Activated CD8-positive, alpha-beta T cell treated with anti-CD3 and anti-CD28 coated beads for 36 hours (primary cell): ENCODE measurements at regions not wholly inside any gene's neighbourhood (a gene's known extent, or its start where the extent isn't known, plus 50 kb on each side); places are given as distances from the start of the nearest gene placed in this dataset.

ENCODE experiments used
- ATAC-seq: fragments of 200-7000 bp; cut with Tn5 transposase; one replicate; pipeline ENCODE4 v1.10.0; 2021; ENCODE audit warnings: mild to moderate bottlenecking, moderate library complexity
- CTCF ChIA-PET: fragments of 350-600 bp; sonication (Branson Sonifier 250); formaldehyde crosslinking; loops from one replicate; lab custom pipeline; 2021; ENCODE audit warnings: antibody characterized with exemption; lab: Charles Lee
- POLR2A ChIA-PET: fragments of 350-600 bp; sonication (Branson Sonifier 250); formaldehyde crosslinking; loops from one replicate; lab custom pipeline; 2021; ENCODE audit warnings: antibody characterized with exemption; lab: Charles Lee
- DNase-seq: peaks from one replicate; pipeline ENCODE4 v3.0.0-alpha.2; 2020
- H3K27ac Mint-ChIP-seq: one replicate; pipeline ENCODE4 v1.8.0; 2021; ENCODE audit warnings: mild to moderate bottlenecking, mixed read lengths
- H3K27me3 Mint-ChIP-seq: one replicate; pipeline ENCODE4 v1.8.0; 2021; ENCODE audit warnings: mixed read lengths
- H3K36me3 Mint-ChIP-seq: one replicate; pipeline ENCODE4 v1.8.0; 2021; ENCODE audit warnings: low read depth, mixed read lengths
- H3K4me1 Mint-ChIP-seq: one replicate; pipeline ENCODE4 v1.8.0; 2021; ENCODE audit warnings: low read depth, mixed read lengths
- H3K4me3 Mint-ChIP-seq: one replicate; pipeline ENCODE4 v1.8.0; 2021; ENCODE audit warnings: mild to moderate bottlenecking, moderate library complexity, mixed read lengths
- H3K9me3 Mint-ChIP-seq: one replicate; pipeline ENCODE4 v1.8.0; 2021; ENCODE audit warnings: mixed read lengths
- CTCF ChIP-seq: fragments of 200-600 bp; IDR thresholded peaks from one replicate; pipeline ENCODE4 v1.8.0; 2022; ENCODE audit warnings: antibody characterized with exemption, mild to moderate bottlenecking
- intact Hi-C: fragments of 100-400 bp; cut with micrococcal nuclease; formaldehyde crosslinking; loops from one replicate; pipeline ENCODE4 v1.10.0; 2022

DNA sequence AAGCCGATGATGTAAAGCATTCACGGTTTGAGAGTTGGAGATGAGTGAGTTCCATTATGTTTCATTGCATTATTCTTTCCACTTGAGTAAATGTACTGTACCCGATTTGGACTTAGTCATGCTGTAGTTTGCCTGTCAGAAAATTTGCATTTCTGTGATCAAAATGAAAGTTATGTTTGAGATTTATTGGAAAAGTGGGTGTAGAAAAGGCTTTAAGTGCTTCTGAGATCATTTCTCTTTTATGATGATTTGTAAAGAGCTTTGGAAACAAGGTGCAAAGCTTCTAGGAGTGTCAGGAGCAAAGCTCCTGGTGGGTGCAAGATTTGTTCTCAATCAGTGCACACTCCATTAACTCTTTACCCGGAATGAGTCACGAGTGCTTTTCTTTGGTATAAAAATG lies 204.1 kb upstream of the POM121L12 start:
- Mint-ChIP-seq H3K4me3 (no peak overlapping the region), H3K27me3 (no peaks in the 10 kb centered on the region), H3K4me1 (no peaks in the 10 kb centered on the region), H3K36me3 (no peaks in the 10 kb centered on the region), H3K9me3 (peaks cover 12% of the 10 kb centered on the region), H3K27ac (no peak overlapping the region)
- DNase-seq, result no peak
- no peak for TF ChIP-seq CTCF
- ChIA-PET CTCF (no interaction called here), POLR2A (no interaction called here)
- no peak for ATAC-seq
- intact Hi-C loops, result no loop called here

DNA sequence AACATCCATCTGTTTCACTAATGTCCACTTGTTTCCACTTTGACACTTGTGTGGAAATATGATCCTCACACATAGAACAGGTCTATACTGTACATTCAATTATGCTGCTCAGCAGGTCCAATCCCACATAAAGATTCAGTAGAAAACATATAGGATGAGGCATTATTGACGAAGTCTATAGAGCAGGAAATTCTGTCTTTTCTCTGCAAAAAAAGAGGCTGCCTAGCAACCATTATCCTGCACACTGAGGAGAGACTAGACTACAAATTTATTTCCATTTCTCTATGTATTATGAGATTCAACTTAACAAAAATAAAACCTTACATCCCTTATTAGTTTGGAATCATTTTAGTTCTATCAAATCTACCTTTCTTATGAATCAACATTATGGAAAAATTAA lies 204.6 kb upstream of the POM121L12 start:
- POLR2A ChIA-PET, result no interaction called here
- TF ChIP-seq CTCF, result no peak
- CTCF ChIA-PET, result no interaction called here

GRCh38 chr7:52826515-52827265 lies 208.7 kb upstream of the POM121L12 start:
- CTCF ChIA-PET, result no interaction called here
- ATAC-seq (no peak), DNase-seq (no peak)
- no peaks in the 10 kb centered on the region for H3K4me1 Mint-ChIP-seq
- no peak overlapping the region for H3K27ac Mint-ChIP-seq
- no peaks in the 10 kb centered on the region for H3K36me3 Mint-ChIP-seq
- no peak overlapping the region for H3K4me3 Mint-ChIP-seq
- intact Hi-C loops, result no loop called here
- no peak for TF ChIP-seq CTCF
- peaks cover 24% of the 10 kb centered on the region for H3K9me3 Mint-ChIP-seq
- POLR2A ChIA-PET, result no interaction called here
- H3K27me3 Mint-ChIP-seq, result no peaks in the 10 kb centered on the region

More for the DNA sequence above, 204.6 kb upstream of the POM121L12 start:
- no peaks in the 10 kb centered on the region for H3K27me3 Mint-ChIP-seq
- no peak overlapping the region for H3K4me3 Mint-ChIP-seq
- no peaks in the 10 kb centered on the region for H3K36me3 Mint-ChIP-seq
- ATAC-seq (no peak), DNase-seq (no peak)
- intact Hi-C loops, result no loop called here
- peaks cover 15% of the 10 kb centered on the region for H3K9me3 Mint-ChIP-seq
- no peaks in the 10 kb centered on the region for H3K4me1 Mint-ChIP-seq
- H3K27ac Mint-ChIP-seq, result no peak overlapping the region

DNA sequence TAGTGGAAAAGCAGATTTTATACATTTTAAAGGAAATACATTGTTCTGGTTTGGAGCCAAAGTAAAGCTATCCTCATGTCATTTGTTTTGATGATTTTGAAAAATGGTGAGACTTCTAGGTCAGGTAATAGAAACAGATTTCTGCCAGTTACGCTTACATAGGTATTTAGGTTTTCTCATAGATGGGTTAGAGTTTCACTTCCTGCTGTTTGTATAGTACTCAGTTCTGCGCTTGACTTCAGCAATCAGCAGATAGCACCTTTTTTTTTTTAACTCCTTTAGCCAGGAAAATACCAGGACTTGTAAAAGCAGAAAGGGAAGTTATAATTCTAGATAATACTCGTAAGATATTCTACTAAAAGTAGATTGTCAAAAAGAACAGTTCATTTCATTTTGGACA lies 209.8 kb upstream of the POM121L12 start:
- no peaks in the 10 kb centered on the region for H3K27me3 Mint-ChIP-seq
- no peak for DNase-seq

More for the DNA sequence above, 209.8 kb upstream of the POM121L12 start:
- H3K36me3 Mint-ChIP-seq, result no peaks in the 10 kb centered on the region
- H3K4me1 Mint-ChIP-seq, result no peaks in the 10 kb centered on the region
- CTCF ChIA-PET, result no interaction called here
- intact Hi-C loops, result no loop called here
- no peak overlapping the region for H3K27ac Mint-ChIP-seq
- no peak overlapping the region for H3K4me3 Mint-ChIP-seq
- TF ChIP-seq CTCF, result no peak
- POLR2A ChIA-PET, result no interaction called here
- no peak for ATAC-seq
- peaks cover 21% of the 10 kb centered on the region for H3K9me3 Mint-ChIP-seq
